HEK293T (cell line): ENCODE measurements at regions not wholly inside any gene's neighbourhood (a gene's known extent, or its start where the extent isn't known, plus 50 kb on each side); places are given as distances from the start of the nearest gene placed in this dataset.

Source experiments
- CTCF ChIA-PET: fragments of 350-600 bp; formaldehyde crosslinking; extraction: SDS; loops from one replicate; lab custom pipeline; 2021; ENCODE audit warnings: antibody characterized with exemption, inconsistent platforms; lab: Yijun Ruan, JAX
- POLR2A ChIA-PET: fragments of 350-600 bp; formaldehyde crosslinking; extraction: SDS; loops from one replicate; lab custom pipeline; 2020; ENCODE audit warnings: antibody characterized with exemption, inconsistent platforms; lab: Yijun Ruan, JAX
- DNase-seq: peaks from one replicate; pipeline ENCODE4 v3.0.0; 2012; ENCODE audit warnings: mixed read lengths; ENCODE audit errors: extremely low spot score
- ARNT ChIP-seq: fragments of 450-650 bp; IDR thresholded peaks from 2 replicates; pipeline ENCODE4 v1.6.1; 2017; ENCODE audit warnings: mild to moderate bottlenecking
- BHLHE40 ChIP-seq: fragments of 450-650 bp; IDR thresholded peaks from 2 replicates; pipeline ENCODE4 v1.6.1; 2016; ENCODE audit warnings: mild to moderate bottlenecking, moderate library complexity, borderline replicate concordance
- CTBP1 ChIP-seq: fragments of 450-650 bp; IDR thresholded peaks from 2 replicates; pipeline ENCODE4 v1.6.1; 2016; ENCODE audit warnings: borderline replicate concordance
- ELF4 ChIP-seq: fragments of 450-650 bp; IDR thresholded peaks from 2 replicates; pipeline ENCODE4 v1.6.1; 2017; ENCODE audit warnings: antibody characterized with exemption
- FOXA1 ChIP-seq: fragments of 450-650 bp; IDR thresholded peaks from 2 replicates; pipeline ENCODE4 v1.6.1; 2016; ENCODE audit warnings: mild to moderate bottlenecking
- FOXK2 ChIP-seq: fragments of 450-650 bp; IDR thresholded peaks from 2 replicates; pipeline ENCODE4 v1.6.1; 2016; ENCODE audit warnings: mild to moderate bottlenecking
- FOXM1 ChIP-seq: fragments of 450-650 bp; IDR thresholded peaks from 2 replicates; pipeline ENCODE4 v1.6.1; 2017; ENCODE audit warnings: mild to moderate bottlenecking, borderline replicate concordance
- HDGF ChIP-seq: fragments of 450-650 bp; IDR thresholded peaks from 2 replicates; pipeline ENCODE4 v1.6.1; 2017; ENCODE audit warnings: antibody characterized with exemption, borderline replicate concordance
- L3MBTL2 ChIP-seq: fragments of 450-650 bp; conservative IDR thresholded peaks from 2 replicates; pipeline ENCODE4 v1.6.1; 2016; ENCODE audit warnings: mild to moderate bottlenecking
- LEF1 ChIP-seq: fragments of 450-650 bp; IDR thresholded peaks from 2 replicates; pipeline ENCODE4 v1.6.1; 2017; ENCODE audit warnings: mild to moderate bottlenecking, borderline replicate concordance
- NFRKB ChIP-seq: fragments of 450-650 bp; IDR thresholded peaks from 2 replicates; pipeline ENCODE4 v1.6.1; 2016; ENCODE audit warnings: mild to moderate bottlenecking, moderate library complexity
- SP1 ChIP-seq: fragments of 450-650 bp; IDR thresholded peaks from 2 replicates; pipeline ENCODE4 v1.6.1; 2017
- SUZ12 ChIP-seq: fragments of 450-650 bp; IDR thresholded peaks from 2 replicates; pipeline ENCODE4 v1.6.1; 2016; ENCODE audit warnings: mild to moderate bottlenecking
- TARDBP ChIP-seq: fragments of 450-650 bp; IDR thresholded peaks from 2 replicates; pipeline ENCODE4 v1.6.1; 2016
- ZNF384 ChIP-seq: fragments of 450-650 bp; IDR thresholded peaks from 2 replicates; pipeline ENCODE4 v1.6.1; 2016
- TF ChIP-seq, protein P1 (sequence below): fragments of 450-650 bp; IDR thresholded peaks from 2 replicates; pipeline ENCODE4 v1.6.1; 2016

DNA sequence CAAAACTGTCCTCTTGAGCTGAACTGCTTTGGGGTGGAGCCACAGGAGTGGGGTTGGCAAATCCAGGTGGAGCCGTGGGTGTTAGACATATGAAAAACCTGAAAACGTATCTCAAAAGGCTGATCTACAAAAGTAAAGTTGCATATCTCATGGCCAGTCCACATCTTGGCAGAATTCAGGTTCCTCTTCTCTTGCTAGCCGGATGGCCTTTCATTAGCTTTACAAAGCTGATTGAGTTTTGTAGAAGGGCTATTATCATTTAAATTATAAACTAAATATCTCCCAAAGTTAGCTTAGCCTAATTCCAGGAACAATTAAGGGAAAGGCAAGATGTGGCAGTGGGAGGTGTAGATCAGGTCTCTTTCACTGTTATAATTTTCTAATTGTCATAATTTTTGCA is 1427.7 kb downstream of the EFNB2 start:
- TF ChIP-seq FOXM1 (no peak), NFRKB (no peak), CTBP1 (no peak), FOXA1 (no peak), ELF4 (no peak), LEF1 (no peak), ARNT (no peak), SUZ12 (no peak)
- no peak for DNase-seq

DNA sequence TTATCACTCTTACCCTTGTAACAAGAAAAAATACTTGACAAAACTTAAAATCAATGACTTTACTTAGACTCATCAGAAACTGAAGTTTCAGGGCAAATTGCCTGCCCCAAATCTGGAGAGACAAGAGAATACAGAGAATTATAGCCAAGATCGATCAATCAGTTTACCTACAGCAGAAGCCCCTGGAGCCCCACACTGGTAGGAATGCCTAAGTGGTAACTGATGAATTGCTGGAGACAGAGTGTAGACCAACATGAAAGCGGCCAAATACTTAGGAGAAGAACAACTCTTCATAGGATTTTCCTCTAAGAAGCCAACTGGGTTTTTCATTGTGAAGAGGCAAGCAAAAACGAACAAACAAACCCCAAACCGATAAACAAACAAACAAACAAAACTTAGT is 1430.0 kb downstream of the EFNB2 start:
- DNase-seq, result no peak
- POLR2A ChIA-PET, result no interaction called here
- no peak for TF ChIP-seq L3MBTL2
- TF ChIP-seq ELF4, result no peak
- TF ChIP-seq ZNF384, result no peak
- TF ChIP-seq SUZ12, result no peak
- TF ChIP-seq TARDBP, result no peak
- no peak for TF ChIP-seq FOXM1
- no peak for TF ChIP-seq FOXA1
- TF ChIP-seq NFRKB, result no peak
- TF ChIP-seq ARNT, result no peak
- TF ChIP-seq SP1, result no peak
- no peak for TF ChIP-seq FOXK2
- TF ChIP-seq HDGF, result no peak
- TF ChIP-seq LEF1, result no peak
- TF ChIP-seq CTBP1, result no peak
- no peak for TF ChIP-seq BHLHE40
- CTCF ChIA-PET, result interaction anchor here (0.6 kb wide), 1 partner anchor 36 kb away, joined by 4 read pairs; no protein-coding TSS in a partner anchor

More for the DNA sequence above, 1427.7 kb downstream of the EFNB2 start:
- ChIA-PET POLR2A (no interaction called here), CTCF (no interaction called here)

- CTCF ChIA-PET, result no interaction called here
- no peak for DNase-seq
- TF ChIP-seq L3MBTL2, result no peak
- no peak for TF ChIP-seq TARDBP
- no peak for TF ChIP-seq ARNT
- no peak for TF ChIP-seq FOXK2
- POLR2A ChIA-PET, result no interaction called here
Measured at GRCh38 chr13:105097521-105097920, 1437.9 kb downstream of the EFNB2 start.

DNA sequence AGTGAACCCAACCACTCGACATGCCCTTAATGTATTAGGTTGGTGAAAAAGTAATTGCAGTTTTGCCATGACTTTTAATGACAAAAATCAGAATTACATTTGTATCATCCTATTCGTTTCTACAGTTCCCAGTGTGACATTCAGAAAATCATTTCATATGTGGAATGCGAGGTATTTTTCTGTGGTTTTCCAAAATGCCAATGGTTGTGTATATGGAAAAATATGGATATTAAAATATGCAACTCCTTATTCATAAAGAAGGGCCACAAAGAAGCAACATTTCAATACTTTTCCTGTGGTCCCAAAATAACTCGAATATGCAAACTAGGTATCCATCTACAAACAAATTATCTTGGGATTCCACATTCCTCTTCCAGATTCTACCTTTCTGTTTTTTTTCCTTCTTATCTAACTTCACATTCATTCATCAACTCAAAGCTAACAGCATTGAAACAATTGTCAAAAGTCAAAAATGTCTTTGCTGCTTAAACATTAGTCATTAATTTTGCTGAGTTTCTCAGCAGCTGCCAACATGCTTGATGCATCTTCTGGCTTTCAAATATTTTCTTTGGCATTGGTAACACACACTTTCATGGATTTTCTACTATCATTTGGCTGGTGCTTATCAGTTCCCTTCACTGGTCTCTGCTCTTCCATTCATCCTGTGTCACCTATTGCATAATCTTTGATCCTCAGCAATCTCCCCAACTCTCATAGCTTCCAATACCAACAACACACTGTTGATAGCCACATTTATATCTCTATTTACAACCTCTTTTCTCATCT is 1445.4 kb downstream of the EFNB2 start:
- TF ChIP-seq FOXA1 (no peak), BHLHE40 (no peak), ZNF384 (no peak), TARDBP (no peak), ARNT (no peak)
- ChIA-PET POLR2A (no interaction called here), CTCF (no interaction called here)
- no peak for DNase-seq

DNA sequence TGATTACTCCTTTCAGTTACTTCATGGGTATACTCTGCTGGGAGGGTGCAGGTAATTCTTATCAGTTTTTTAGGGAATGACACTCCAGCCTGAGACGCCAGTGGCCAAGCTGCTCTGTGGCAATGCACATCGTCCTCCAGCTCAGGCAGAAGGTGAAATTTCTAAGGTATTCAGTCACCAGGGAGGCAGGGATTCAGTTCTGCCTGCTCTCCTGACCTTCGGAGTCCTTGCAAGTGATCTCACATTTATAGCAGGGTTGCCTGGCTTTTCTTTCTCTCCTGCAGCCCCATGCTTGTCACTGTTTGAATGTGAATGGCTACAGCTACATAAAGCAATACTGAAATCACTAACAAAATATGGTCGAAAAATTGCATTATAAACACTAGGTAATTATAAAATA is 1447.5 kb downstream of the EFNB2 start:
- no peak for TF ChIP-seq CTBP1
- TF ChIP-seq, protein P1, sequence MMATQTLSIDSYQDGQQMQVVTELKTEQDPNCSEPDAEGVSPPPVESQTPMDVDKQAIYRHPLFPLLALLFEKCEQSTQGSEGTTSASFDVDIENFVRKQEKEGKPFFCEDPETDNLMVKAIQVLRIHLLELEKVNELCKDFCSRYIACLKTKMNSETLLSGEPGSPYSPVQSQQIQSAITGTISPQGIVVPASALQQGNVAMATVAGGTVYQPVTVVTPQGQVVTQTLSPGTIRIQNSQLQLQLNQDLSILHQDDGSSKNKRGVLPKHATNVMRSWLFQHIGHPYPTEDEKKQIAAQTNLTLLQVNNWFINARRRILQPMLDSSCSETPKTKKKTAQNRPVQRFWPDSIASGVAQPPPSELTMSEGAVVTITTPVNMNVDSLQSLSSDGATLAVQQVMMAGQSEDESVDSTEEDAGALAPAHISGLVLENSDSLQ, result no peak
- TF ChIP-seq BHLHE40, result no peak
- no peak for TF ChIP-seq LEF1
- TF ChIP-seq FOXK2, result no peak
- no peak for TF ChIP-seq SUZ12
- no peak for DNase-seq
- POLR2A ChIA-PET, result no interaction called here
- CTCF ChIA-PET, result no interaction called here

GRCh38 chr13:105084931-105085330 is 1450.5 kb downstream of the EFNB2 start:
- POLR2A ChIA-PET, result no interaction called here
- no peak for DNase-seq
- TF ChIP-seq FOXA1 (no peak), TARDBP (no peak), L3MBTL2 (no peak), FOXK2 (no peak), ARNT (no peak), CTBP1 (no peak), SUZ12 (no peak), ELF4 (no peak), HDGF (no peak), SP1 (no peak), BHLHE40 (no peak), LEF1 (no peak), FOXM1 (no peak), ZNF384 (no peak), NFRKB (no peak)
- TF ChIP-seq, protein P1, result no peak
- CTCF ChIA-PET, result no interaction called here

DNA sequence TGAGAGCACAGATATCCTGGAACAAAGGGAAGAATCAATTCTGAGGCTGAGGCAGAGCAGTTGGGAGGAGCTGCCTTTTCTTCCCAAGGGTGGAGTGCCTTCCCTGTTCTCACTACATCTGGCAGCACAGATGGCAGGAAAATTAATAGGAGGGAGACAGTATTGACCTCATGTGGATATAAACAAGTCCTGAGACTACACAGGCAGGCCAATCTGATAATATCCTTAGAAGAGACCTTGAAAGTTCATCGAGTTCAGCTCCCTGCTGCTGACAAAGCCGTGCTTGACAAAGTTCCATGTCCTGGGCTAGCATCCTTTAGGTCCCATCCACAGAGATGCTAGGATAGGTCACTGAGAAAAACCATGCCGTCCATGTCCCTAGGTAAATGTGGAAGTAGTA is 1451.5 kb downstream of the EFNB2 start:
- DNase-seq, result no peak
- POLR2A ChIA-PET, result no interaction called here
- no peak for TF ChIP-seq L3MBTL2
- no peak for TF ChIP-seq NFRKB
- TF ChIP-seq FOXA1, result no peak
- TF ChIP-seq FOXK2, result no peak
- TF ChIP-seq FOXM1, result no peak
- no peak for TF ChIP-seq ARNT
- no peak for TF ChIP-seq SP1
- TF ChIP-seq LEF1, result no peak
- no peak for TF ChIP-seq SUZ12
- TF ChIP-seq HDGF, result no peak
- TF ChIP-seq, protein P1, result no peak
- TF ChIP-seq CTBP1, result no peak
- CTCF ChIA-PET, result no interaction called here
